ENCODE measurements at regions not wholly inside any gene's neighbourhood (a gene's known extent, or its start where the extent isn't known, plus 50 kb on each side); places are given as distances from the start of the nearest gene placed in this dataset.

GRCh38 chr11:13876423-13876822, 86.1 kb upstream of the SPON1 start:
- Mint-ChIP-seq H3K27ac (no peak overlapping the region), H3K36me3 (ENCODE audit: low read depth) (no peaks in the 10 kb centered on the region), H3K4me3 (no peak overlapping the region), H3K27me3 (no peaks in the 10 kb centered on the region), H3K9me3 (no peaks in the 10 kb centered on the region), H3K4me1 (ENCODE audit: low read depth) (peaks cover 14% of the 10 kb centered on the region)
- intact Hi-C loops (cut with micrococcal nuclease) = no loop called here
- no peak for TF ChIP-seq CTCF (IDR thresholded peaks at IDR 0.05)
- ChIA-PET CTCF (interaction anchor here (2.2 kb wide), 1 partner anchor 42 kb away, joined by 5 read pairs; no protein-coding TSS in a partner anchor), POLR2A (no interaction called here)
- no peak for DNase-seq
- ATAC-seq = no peak

GRCh38 chr11:13878077-13878476, 84.4 kb upstream of the SPON1 start:
- ATAC-seq (no peak), DNase-seq (no peak)
- Mint-ChIP-seq H3K27me3 (no peaks in the 10 kb centered on the region), H3K27ac (no peak overlapping the region), H3K4me3 (no peak overlapping the region), H3K4me1 (ENCODE audit: low read depth) (peaks cover 9% of the 10 kb centered on the region), H3K36me3 (ENCODE audit: low read depth) (no peaks in the 10 kb centered on the region), H3K9me3 (no peaks in the 10 kb centered on the region)
- CTCF ChIA-PET = no interaction called here
- no peak for TF ChIP-seq CTCF (IDR thresholded peaks at IDR 0.05)
- POLR2A ChIA-PET = no interaction called here
- intact Hi-C loops (cut with micrococcal nuclease) = no loop called here

- H3K27me3 Mint-ChIP-seq = no peaks in the 10 kb centered on the region
- DNase-seq (no peak), ATAC-seq (no peak)
- no peaks in the 10 kb centered on the region for H3K9me3 Mint-ChIP-seq
- intact Hi-C loops (cut with micrococcal nuclease) = no loop called here
- H3K27ac Mint-ChIP-seq = no peak overlapping the region
- H3K36me3 Mint-ChIP-seq (ENCODE audit: low read depth) = no peaks in the 10 kb centered on the region
- no peak for TF ChIP-seq CTCF (IDR thresholded peaks at IDR 0.05)
- CTCF ChIA-PET = interaction anchor here (1.1 to 1.2 kb wide), 2 partner anchors 27 to 267 kb away, joined by 3 read pairs; no protein-coding TSS in a partner anchor
- peaks cover 6% of the 10 kb centered on the region for H3K4me1 Mint-ChIP-seq (ENCODE audit: low read depth)
- no peak overlapping the region for H3K4me3 Mint-ChIP-seq
- POLR2A ChIA-PET = no interaction called here
Measured at GRCh38 chr11:13880634-13881033, 81.9 kb upstream of the SPON1 start.

- Mint-ChIP-seq H3K9me3 (no peaks in the 10 kb centered on the region), H3K27me3 (no peaks in the 10 kb centered on the region), H3K4me3 (no peak overlapping the region), H3K36me3 (ENCODE audit: low read depth) (no peaks in the 10 kb centered on the region), H3K4me1 (ENCODE audit: low read depth) (peaks cover 6% of the 10 kb centered on the region), H3K27ac (no peak overlapping the region)
- no peak for TF ChIP-seq CTCF (IDR thresholded peaks at IDR 0.05)
- ChIA-PET POLR2A (interaction anchor here (1.0 kb wide), 1 partner anchor 29 kb away, joined by 3 read pairs; no protein-coding TSS in a partner anchor), CTCF (no interaction called here)
- no peak for ATAC-seq
- no peak for DNase-seq
- intact Hi-C loops (cut with micrococcal nuclease) = no loop called here
Measured at GRCh38 chr11:13881226-13881905, 81.2 kb upstream of the SPON1 start.

DNA sequence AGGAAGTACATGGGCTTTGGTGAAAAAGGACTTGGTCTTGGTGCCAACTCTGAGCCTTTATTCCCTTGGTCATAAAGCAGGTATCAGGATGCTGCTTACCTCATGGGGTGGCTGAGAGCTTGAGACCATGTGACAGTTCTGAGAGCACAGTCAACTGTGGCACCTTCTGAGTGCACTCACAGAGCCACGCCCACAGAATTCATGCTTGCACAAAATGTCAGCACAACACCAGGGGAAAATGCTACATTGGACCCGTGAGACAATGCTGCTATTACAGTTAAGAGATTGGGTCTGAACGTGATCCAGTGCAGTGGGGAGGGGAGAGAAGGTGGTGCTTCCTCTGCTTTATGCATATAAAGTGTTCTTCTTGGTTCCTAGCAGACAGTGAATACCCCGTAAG, 79.5 kb upstream of the SPON1 start:
- ATAC-seq (peak; percentile 65), DNase-seq (peak; percentile 42)
- Mint-ChIP-seq H3K27ac (no peak overlapping the region), H3K4me1 (ENCODE audit: low read depth) (peaks cover 1% of the 10 kb centered on the region), H3K36me3 (ENCODE audit: low read depth) (no peaks in the 10 kb centered on the region), H3K27me3 (no peaks in the 10 kb centered on the region), H3K9me3 (peaks cover 3% of the 10 kb centered on the region), H3K4me3 (no peak overlapping the region)
- intact Hi-C loops (cut with micrococcal nuclease) = no loop called here
- CTCF ChIA-PET = no interaction called here
- no peak for TF ChIP-seq CTCF (IDR thresholded peaks at IDR 0.05)
- POLR2A ChIA-PET = no interaction called here
